ENCODE measurements at regions not wholly inside any gene's neighbourhood (a gene's known extent, or its start where the extent isn't known, plus 50 kb on each side); places are given as distances from the start of the nearest gene placed in this dataset.
"Not testable (repeated sequence)": the region's sequence is repeated elsewhere in the genome, so short reads cannot be mapped to it uniquely, and the experiment has no call there.

DNA sequence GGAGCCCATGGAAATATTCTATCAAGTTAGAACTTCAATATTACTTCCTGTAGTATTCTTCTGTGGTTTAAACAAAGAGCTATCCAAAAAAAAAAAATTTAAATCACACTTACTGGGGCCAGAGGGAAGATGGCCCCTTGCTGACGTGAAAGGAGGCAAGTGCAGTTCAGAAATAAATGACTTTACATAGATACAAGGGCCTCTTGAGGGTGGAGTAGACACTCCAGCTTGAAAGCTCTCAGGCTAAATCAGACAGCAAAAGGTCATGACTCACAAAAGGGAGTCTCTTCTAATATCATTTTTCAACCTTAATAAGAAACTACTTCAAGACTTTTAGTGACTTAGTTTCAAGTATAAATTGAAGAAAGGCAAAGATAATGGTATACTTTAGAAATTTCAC is 1160.3 kb downstream of the FAM181B start:
- no peak for TF ChIP-seq CTCF (conservative IDR thresholded peaks at IDR 0.05; ENCODE audit: low read length)
- DNase-seq (ENCODE audit: low read depth): no peak
- no peak overlapping the region for H3K4me3 ChIP-seq (ENCODE audit: low read length)

GRCh38 chr11:81570669-81571068 is 1163.0 kb downstream of the FAM181B start:
- no peak for DNase-seq (ENCODE audit: low read depth)
- H3K4me3 ChIP-seq (ENCODE audit: low read length): no peak overlapping the region
- no peak for TF ChIP-seq CTCF (conservative IDR thresholded peaks at IDR 0.05; ENCODE audit: low read length)

- TF ChIP-seq CTCF (conservative IDR thresholded peaks at IDR 0.05; ENCODE audit: low read length): no peak
- DNase-seq (ENCODE audit: low read depth): no peak
These were observed 1163.7 kb downstream of the FAM181B start for GRCh38 chr11:81569999-81570398.

GRCh38 chr11:81568918-81569317 is 1164.7 kb downstream of the FAM181B start:
- no peak for DNase-seq (ENCODE audit: low read depth)
- TF ChIP-seq CTCF (conservative IDR thresholded peaks at IDR 0.05; ENCODE audit: low read length): no peak
- H3K4me3 ChIP-seq (ENCODE audit: low read length): no peak overlapping the region

More at GRCh38 chr11:81569999-81570398, 1163.7 kb downstream of the FAM181B start:
- H3K4me3 ChIP-seq (ENCODE audit: low read length): no peak overlapping the region

GRCh38 chr11:81548123-81548522 is 1185.5 kb downstream of the FAM181B start:
- TF ChIP-seq CTCF (conservative IDR thresholded peaks at IDR 0.05; ENCODE audit: low read length): no peak
- no peak for DNase-seq (ENCODE audit: low read depth)
- H3K4me3 ChIP-seq (ENCODE audit: low read length): no peak overlapping the region

- not testable (repeated sequence) for H3K4me3 ChIP-seq (ENCODE audit: low read length)
These were observed 1193.9 kb downstream of the FAM181B start for GRCh38 chr11:81539806-81540205.

DNA sequence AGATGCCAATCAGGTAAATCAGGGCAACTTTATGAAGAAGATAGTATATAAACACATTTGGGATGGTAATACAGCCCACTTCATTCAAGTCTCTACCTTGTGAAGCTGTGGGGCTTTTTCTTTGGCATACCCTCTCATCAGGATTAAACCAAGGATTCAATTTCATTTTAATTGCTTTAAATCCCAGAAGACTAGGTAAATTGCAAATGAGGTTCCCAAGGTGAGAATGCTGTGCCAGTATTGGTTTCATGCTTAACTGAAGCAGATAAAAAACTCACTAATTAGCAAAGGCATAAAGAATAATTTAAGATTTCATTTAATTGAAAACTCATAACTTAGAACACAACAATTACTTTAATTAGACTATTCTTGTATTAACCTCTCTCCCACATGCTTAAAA is 1218.1 kb downstream of the FAM181B start:
- DNase-seq (ENCODE audit: low read depth): no peak
- TF ChIP-seq CTCF (conservative IDR thresholded peaks at IDR 0.05; ENCODE audit: low read length): no peak
- no peak overlapping the region for H3K4me3 ChIP-seq (ENCODE audit: low read length)

More at GRCh38 chr11:81539806-81540205, 1193.9 kb downstream of the FAM181B start:
- DNase-seq (ENCODE audit: low read depth): not testable (repeated sequence)
